HepG2 (cell line): ENCODE measurements at regions not wholly inside any gene's neighbourhood (a gene's known extent, or its start where the extent isn't known, plus 50 kb on each side); places are given as distances from the start of the nearest gene placed in this dataset.

Experiments
- ATAC-seq: fragments of 200-7000 bp; cut with Tn5 transposase; 3 replicates; pipeline ENCODE4 v1.9.1; 2020; ENCODE audit warnings: mild to moderate bottlenecking, moderate library complexity
- BruUV-seq: library from RNA; stranded (reverse); fragments of 400-500 nt; replicated peaks from 2 replicates; lab custom pipeline; 2021; lab: Mats Ljungman, UMichigan
- CTCF ChIA-PET: fragments of 300-600 bp; formaldehyde crosslinking; extraction: SDS; loops from one replicate; lab custom pipeline; 2021; ENCODE audit warnings: low total read pairs, inconsistent platforms, low intra/inter-chr PET ratio; lab: Yijun Ruan, JAX
- POLR2A ChIA-PET: fragments of 350-600 bp; sonication (Branson Sonifier 250); formaldehyde crosslinking; loops from one replicate; lab custom pipeline; 2020; ENCODE audit warnings: antibody characterized with exemption, inconsistent platforms; lab: Yijun Ruan, JAX
- DNase-seq: peaks from one replicate; pipeline ENCODE4 v3.0.0-alpha.2; 2015; ENCODE audit warnings: low spot score
- FAIRE-seq: peaks from 3 replicates; lab custom pipeline; 2011; peaks lifted over from hg19 to GRCh38; lab: Jason Lieb, UNC
- H2AFZ ChIP-seq: one replicate; pipeline ENCODE4 v1.6.1; 2011; ENCODE audit warnings: low read length, inconsistent platforms
- H3K27ac ChIP-seq: fragments of 300-600 bp; 3 replicates; pipeline ENCODE4 v1.8.0; 2011; ENCODE audit warnings: mixed run types, mild to moderate bottlenecking, mixed read lengths, low read length, inconsistent platforms; ENCODE audit not compliant: insufficient read depth; ENCODE audit errors: extremely low read length
- H3K27me3 ChIP-seq, 2 experiments: fragments of 200-600 bp in 1 of 2; 2 replicates in 1 of 2; 3 replicates in 1 of 2; pipeline versions ENCODE4 v1.6.0 to v1.8.0; 2011; ENCODE audit warnings: low read length in 2 of 2, mild to moderate bottlenecking in 2 of 2, moderate library complexity in 2 of 2, inconsistent platforms in 1 of 2; ENCODE audit not compliant: insufficient read depth in 2 of 2, control insufficient read depth in 1 of 2
- H3K36me3 ChIP-seq, 2 experiments: fragments of 200-600 bp in 1 of 2; replicated peaks in 1 of 2; 2 replicates in 1 of 2; 3 replicates in 1 of 2; pipeline versions ENCODE4 v1.5.1 to v1.8.0; 2011; ENCODE audit warnings: low read length in 2 of 2, inconsistent platforms in 1 of 2; ENCODE audit not compliant: insufficient read depth in 2 of 2, control insufficient read depth in 1 of 2
- H3K4me1 ChIP-seq: 2 replicates; pipeline ENCODE4 v1.5.1; 2012; ENCODE audit warnings: low read length, inconsistent platforms; ENCODE audit not compliant: insufficient read depth
- H3K4me2 ChIP-seq: 2 replicates; pipeline ENCODE4 v1.6.0; 2011; ENCODE audit warnings: low read depth, low read length, inconsistent platforms
- H3K4me3 ChIP-seq, 3 experiments: fragments of 200-600 bp in 1 of 3; sonication (generic), shearing (Covaris generic) in 1 of 3; replicated peaks in 1 of 3; 2 replicates each; pipeline ENCODE4 v1.5.1; 2011 to 2016; ENCODE audit warnings: low read length in 3 of 3, inconsistent platforms in 2 of 3, low read depth in 2 of 3, mild to moderate bottlenecking in 2 of 3, control low read depth in 1 of 3, mixed read lengths in 1 of 3; ENCODE audit not compliant: insufficient read depth in 1 of 3
- H3K79me2 ChIP-seq: one replicate; pipeline ENCODE4 v1.6.1; 2011; ENCODE audit warnings: low read length, inconsistent platforms; ENCODE audit not compliant: insufficient read depth
- H3K9ac ChIP-seq: 2 replicates; pipeline ENCODE4 v1.6.0; 2011; ENCODE audit warnings: mild to moderate bottlenecking, low read depth, low read length, inconsistent platforms; ENCODE audit not compliant: insufficient read depth
- H3K9me3 ChIP-seq: 2 replicates; pipeline ENCODE4 v1.5.1; 2012; ENCODE audit warnings: mild to moderate bottlenecking, low read length
- H4K20me1 ChIP-seq: 2 replicates; pipeline ENCODE4 v1.6.0; 2011; ENCODE audit warnings: inconsistent platforms, mild to moderate bottlenecking, low read length, moderate library complexity; ENCODE audit not compliant: insufficient read depth
- CCAR2 ChIP-seq: fragments of 200-400 bp; formaldehyde crosslinking; optimal IDR thresholded peaks from 2 replicates; pipeline ENCODE3; 2018; ENCODE audit warnings: low read depth, mild to moderate bottlenecking, low read length, moderate library complexity
- CCDC6 ChIP-seq: sonication (generic); formaldehyde crosslinking; IDR thresholded peaks from 2 replicates; pipeline ENCODE4 v1.8.1; 2022; ENCODE audit warnings: mild to moderate bottlenecking, missing genetic modification reagents, moderate library complexity
- EED ChIP-seq: sonication (generic); formaldehyde crosslinking; IDR thresholded peaks from 2 replicates; pipeline ENCODE4 v1.5.0; 2020; ENCODE audit warnings: mild to moderate bottlenecking, missing genetic modification reagents
- FLYWCH1 ChIP-seq: sonication (generic); formaldehyde crosslinking; IDR thresholded peaks from 2 replicates; pipeline ENCODE4 v1.8.1; 2023; ENCODE audit warnings: mild to moderate bottlenecking, missing genetic modification reagents
- GABPB1 ChIP-seq: IDR thresholded peaks from 2 replicates; pipeline ENCODE4 v1.6.1; 2016; ENCODE audit warnings: mild to moderate bottlenecking, missing genetic modification reagents, moderate library complexity, missing compliant biosample characterization
- POGZ ChIP-seq: sonication (generic); formaldehyde crosslinking; IDR thresholded peaks from 2 replicates; pipeline ENCODE4 v1.4.0; 2020; ENCODE audit warnings: mild to moderate bottlenecking, missing genetic modification reagents
- SCMH1 ChIP-seq: sonication (generic); formaldehyde crosslinking; IDR thresholded peaks from 2 replicates; pipeline ENCODE4 v1.9.0; 2021; ENCODE audit warnings: missing genetic modification reagents, mild to moderate bottlenecking, borderline replicate concordance
- SETDB1 ChIP-seq: sonication (generic); formaldehyde crosslinking; IDR thresholded peaks from 2 replicates; pipeline ENCODE4 v1.5.1; 2020; ENCODE audit warnings: missing genetic modification reagents, mild to moderate bottlenecking, borderline replicate concordance
- SOX13 ChIP-seq, 3 experiments: fragments of 450-650 bp in 1 of 3; sonication (generic) in 1 of 3; formaldehyde crosslinking in 1 of 3; IDR thresholded peaks in 2 of 3; conservative IDR thresholded peaks in 1 of 3; 2 replicates each; pipeline versions ENCODE4 v1.5.0 to v1.6.1; 2016 to 2020; ENCODE audit warnings: antibody characterized with exemption in 1 of 3, mild to moderate bottlenecking in 1 of 3, missing compliant biosample characterization in 1 of 3, missing genetic modification reagents in 1 of 3, moderate library complexity in 1 of 3
- ZMAT3 ChIP-seq: sonication (generic); formaldehyde crosslinking; conservative IDR thresholded peaks from 2 replicates; pipeline ENCODE4 v1.7.0; 2021; ENCODE audit warnings: missing genetic modification reagents
- ZNF253 ChIP-seq: sonication (generic); formaldehyde crosslinking; IDR thresholded peaks from 2 replicates; pipeline ENCODE4 v1.8.0; 2022; ENCODE audit warnings: mild to moderate bottlenecking, missing genetic modification reagents, borderline replicate concordance
- ZNF383 ChIP-seq: sonication (generic); formaldehyde crosslinking; IDR thresholded peaks from 2 replicates; pipeline ENCODE4 v1.4.0; 2020; ENCODE audit warnings: missing genetic modification reagents, mild to moderate bottlenecking, borderline replicate concordance
- ZNF652 ChIP-seq: IDR thresholded peaks from 2 replicates; pipeline ENCODE4 v1.6.1; 2016; ENCODE audit warnings: low read depth, borderline replicate concordance
- ZNF737 ChIP-seq: sonication (generic); formaldehyde crosslinking; IDR thresholded peaks from 2 replicates; pipeline ENCODE4 v1.5.0; 2020; ENCODE audit warnings: missing genetic modification reagents, mild to moderate bottlenecking, borderline replicate concordance
- ZNF792 ChIP-seq: IDR thresholded peaks from 2 replicates; pipeline ENCODE4 v1.6.1; 2016
- WGBS: methylation state at CpG from one replicate; pipeline ENCODE4 v1.1.6; 2017; ENCODE audit warnings: low lambda C conversion rate; 5-methylcytosine and 5-hydroxymethylcytosine counted together
- in situ Hi-C: cut with HindIII; loops from 2 replicates; pipeline ENCODE4 v1.10.0; 2017; ENCODE audit warnings: low pct_unique_long_range_greater_than_20kb; ENCODE audit not compliant: extremely low pct_ligation_motif_present
- intact Hi-C: fragments of 100-400 bp; cut with micrococcal nuclease; formaldehyde crosslinking; loops from one replicate; pipeline ENCODE4 v1.10.0; 2022; ENCODE audit not compliant: unreplicated experiment
- TF ChIP-seq, protein P1 (sequence below): sonication (generic); formaldehyde crosslinking; IDR thresholded peaks from 2 replicates; pipeline ENCODE4 v1.8.0; 2022; ENCODE audit warnings: mild to moderate bottlenecking, missing genetic modification reagents; ENCODE audit not compliant: insufficient replicate concordance
- TF ChIP-seq, protein P2 (sequence below): sonication (generic); formaldehyde crosslinking; IDR thresholded peaks from 2 replicates; pipeline ENCODE4 v1.4.0; 2020; ENCODE audit warnings: mild to moderate bottlenecking, missing genetic modification reagents, borderline replicate concordance
- TF ChIP-seq, protein P3 (sequence below): sonication (generic); formaldehyde crosslinking; IDR thresholded peaks from 2 replicates; pipeline ENCODE4 v1.8.1; 2023; ENCODE audit warnings: mild to moderate bottlenecking, missing genetic modification reagents

DNA sequence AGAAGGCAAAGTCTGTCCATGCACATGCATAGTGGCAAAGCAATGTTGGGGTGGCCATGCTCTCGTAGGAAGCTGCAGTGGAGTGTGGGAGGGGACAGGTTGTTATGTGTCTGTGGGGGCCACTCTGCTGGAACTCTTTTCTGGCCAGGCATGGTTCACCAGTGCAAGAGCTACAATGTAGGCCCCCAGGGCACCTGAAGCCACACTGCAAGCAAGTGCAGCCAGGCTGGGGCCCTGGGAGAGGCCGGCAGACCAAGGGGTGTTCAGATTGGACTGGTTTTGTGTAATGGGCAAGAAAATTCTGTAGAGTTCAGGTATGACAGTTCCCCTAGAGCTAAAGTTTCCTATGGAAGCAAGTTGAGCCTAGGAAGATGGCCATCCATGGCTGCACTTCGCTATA, 97.0 kb upstream of the ZC4H2 start:
- in situ Hi-C loops (no loop called here), intact Hi-C loops (no loop called here)
- ChIA-PET POLR2A (no interaction called here), CTCF (no interaction called here)
- Histone ChIP-seq H3K4me3 (no peak overlapping the region), H3K9ac (no peak overlapping the region), H3K27ac (no peak overlapping the region), H2AFZ (no peak overlapping the region), H3K79me2 (no peaks in the 10 kb centered on the region), H3K4me2 (no peak overlapping the region), H3K36me3 (no peaks in the 10 kb centered on the region), H3K27me3 (no peaks in the 10 kb centered on the region), H3K4me1 (no peaks in the 10 kb centered on the region), H3K9me3 (no peaks in the 10 kb centered on the region), H4K20me1 (no peaks in the 10 kb centered on the region)
- DNase-seq, result no peak
- no peak for FAIRE-seq
- BruUV-seq, result no TSS peak
- WGBS, result 100% methylated on average over 3 of the region's 3 CpGs
- ATAC-seq, result no peak
- TF ChIP-seq ZNF253 (no peak), ZNF383 (no peak), FLYWCH1 (CRISPR knock-in tag) (no peak), CCDC6 (CRISPR knock-in tag) (no peak), ZNF792 (no peak), EED (no peak), ZNF652 (CRISPR knock-in tag) (no peak), ZNF737 (CRISPR knock-in tag) (no peak), SCMH1 (CRISPR knock-in tag) (no peak), GABPB1 (CRISPR knock-in tag) (no peak), POGZ (CRISPR knock-in tag) (no peak), ZMAT3 (CRISPR knock-in tag) (no peak), SOX13 (IDR thresholded peaks at IDR 0.05) (no peak), SOX13 (CRISPR knock-in tag; conservative IDR thresholded peaks at IDR 0.05 in 1 of 2, IDR thresholded peaks at IDR 0.05 in 1 of 2) (no peak), SETDB1 (CRISPR knock-in tag) (no peak), CCAR2 (no peak)
- TF ChIP-seq, protein P1, sequence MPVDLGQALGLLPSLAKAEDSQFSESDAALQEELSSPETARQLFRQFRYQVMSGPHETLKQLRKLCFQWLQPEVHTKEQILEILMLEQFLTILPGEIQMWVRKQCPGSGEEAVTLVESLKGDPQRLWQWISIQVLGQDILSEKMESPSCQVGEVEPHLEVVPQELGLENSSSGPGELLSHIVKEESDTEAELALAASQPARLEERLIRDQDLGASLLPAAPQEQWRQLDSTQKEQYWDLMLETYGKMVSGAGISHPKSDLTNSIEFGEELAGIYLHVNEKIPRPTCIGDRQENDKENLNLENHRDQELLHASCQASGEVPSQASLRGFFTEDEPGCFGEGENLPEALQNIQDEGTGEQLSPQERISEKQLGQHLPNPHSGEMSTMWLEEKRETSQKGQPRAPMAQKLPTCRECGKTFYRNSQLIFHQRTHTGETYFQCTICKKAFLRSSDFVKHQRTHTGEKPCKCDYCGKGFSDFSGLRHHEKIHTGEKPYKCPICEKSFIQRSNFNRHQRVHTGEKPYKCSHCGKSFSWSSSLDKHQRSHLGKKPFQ (CRISPR knock-in tag), result no peak
- TF ChIP-seq, protein P2, sequence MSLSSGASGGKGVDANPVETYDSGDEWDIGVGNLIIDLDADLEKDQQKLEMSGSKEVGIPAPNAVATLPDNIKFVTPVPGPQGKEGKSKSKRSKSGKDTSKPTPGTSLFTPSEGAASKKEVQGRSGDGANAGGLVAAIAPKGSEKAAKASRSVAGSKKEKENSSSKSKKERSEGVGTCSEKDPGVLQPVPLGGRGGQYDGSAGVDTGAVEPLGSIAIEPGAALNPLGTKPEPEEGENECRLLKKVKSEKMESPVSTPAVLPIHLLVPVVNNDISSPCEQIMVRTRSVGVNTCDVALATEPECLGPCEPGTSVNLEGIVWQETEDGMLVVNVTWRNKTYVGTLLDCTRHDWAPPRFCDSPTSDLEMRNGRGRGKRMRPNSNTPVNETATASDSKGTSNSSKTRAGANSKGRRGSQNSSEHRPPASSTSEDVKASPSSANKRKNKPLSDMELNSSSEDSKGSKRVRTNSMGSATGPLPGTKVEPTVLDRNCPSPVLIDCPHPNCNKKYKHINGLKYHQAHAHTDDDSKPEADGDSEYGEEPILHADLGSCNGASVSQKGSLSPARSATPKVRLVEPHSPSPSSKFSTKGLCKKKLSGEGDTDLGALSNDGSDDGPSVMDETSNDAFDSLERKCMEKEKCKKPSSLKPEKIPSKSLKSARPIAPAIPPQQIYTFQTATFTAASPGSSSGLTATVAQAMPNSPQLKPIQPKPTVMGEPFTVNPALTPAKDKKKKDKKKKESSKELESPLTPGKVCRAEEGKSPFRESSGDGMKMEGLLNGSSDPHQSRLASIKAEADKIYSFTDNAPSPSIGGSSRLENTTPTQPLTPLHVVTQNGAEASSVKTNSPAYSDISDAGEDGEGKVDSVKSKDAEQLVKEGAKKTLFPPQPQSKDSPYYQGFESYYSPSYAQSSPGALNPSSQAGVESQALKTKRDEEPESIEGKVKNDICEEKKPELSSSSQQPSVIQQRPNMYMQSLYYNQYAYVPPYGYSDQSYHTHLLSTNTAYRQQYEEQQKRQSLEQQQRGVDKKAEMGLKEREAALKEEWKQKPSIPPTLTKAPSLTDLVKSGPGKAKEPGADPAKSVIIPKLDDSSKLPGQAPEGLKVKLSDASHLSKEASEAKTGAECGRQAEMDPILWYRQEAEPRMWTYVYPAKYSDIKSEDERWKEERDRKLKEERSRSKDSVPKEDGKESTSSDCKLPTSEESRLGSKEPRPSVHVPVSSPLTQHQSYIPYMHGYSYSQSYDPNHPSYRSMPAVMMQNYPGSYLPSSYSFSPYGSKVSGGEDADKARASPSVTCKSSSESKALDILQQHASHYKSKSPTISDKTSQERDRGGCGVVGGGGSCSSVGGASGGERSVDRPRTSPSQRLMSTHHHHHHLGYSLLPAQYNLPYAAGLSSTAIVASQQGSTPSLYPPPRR, result no peak
- TF ChIP-seq, protein P3, sequence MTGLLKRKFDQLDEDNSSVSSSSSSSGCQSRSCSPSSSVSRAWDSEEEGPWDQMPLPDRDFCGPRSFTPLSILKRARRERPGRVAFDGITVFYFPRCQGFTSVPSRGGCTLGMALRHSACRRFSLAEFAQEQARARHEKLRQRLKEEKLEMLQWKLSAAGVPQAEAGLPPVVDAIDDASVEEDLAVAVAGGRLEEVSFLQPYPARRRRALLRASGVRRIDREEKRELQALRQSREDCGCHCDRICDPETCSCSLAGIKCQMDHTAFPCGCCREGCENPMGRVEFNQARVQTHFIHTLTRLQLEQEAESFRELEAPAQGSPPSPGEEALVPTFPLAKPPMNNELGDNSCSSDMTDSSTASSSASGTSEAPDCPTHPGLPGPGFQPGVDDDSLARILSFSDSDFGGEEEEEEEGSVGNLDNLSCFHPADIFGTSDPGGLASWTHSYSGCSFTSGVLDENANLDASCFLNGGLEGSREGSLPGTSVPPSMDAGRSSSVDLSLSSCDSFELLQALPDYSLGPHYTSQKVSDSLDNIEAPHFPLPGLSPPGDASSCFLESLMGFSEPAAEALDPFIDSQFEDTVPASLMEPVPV, result no peak
